Neural cell (in vitro differentiated cells): ENCODE measurements at regions not wholly inside any gene's neighbourhood (a gene's known extent, or its start where the extent isn't known, plus 50 kb on each side); places are given as distances from the start of the nearest gene placed in this dataset.

Experiments
- EP300 ChIP-seq: fragments of 450-650 bp; conservative IDR thresholded peaks from 2 replicates; pipeline ENCODE4 v1.6.1; 2014; ENCODE audit warnings: antibody characterized with exemption, mild to moderate bottlenecking, moderate library complexity; ENCODE audit not compliant: poor library complexity, severe bottlenecking
- EZH2 ChIP-seq: fragments of 200-600, 300-800 bp; shearing (Covaris generic), sonication (generic); IDR thresholded peaks from 2 replicates; pipeline ENCODE4 v1.6.1; 2014; ENCODE audit warnings: antibody characterized with exemption, low read length, borderline replicate concordance, mild to moderate bottlenecking; ENCODE audit not compliant: insufficient read depth, poor library complexity, severe bottlenecking
- MXI1 ChIP-seq: fragments of 450-650 bp; conservative IDR thresholded peaks from 2 replicates; pipeline ENCODE4 v1.6.1; 2014; ENCODE audit warnings: antibody characterized with exemption, mild to moderate bottlenecking; ENCODE audit not compliant: poor library complexity, severe bottlenecking
- POLR2AphosphoS5 ChIP-seq: IDR thresholded peaks from 2 replicates; pipeline ENCODE4 v1.6.1; 2012
- RAD21 ChIP-seq: fragments of 450-650 bp; conservative IDR thresholded peaks from 2 replicates; pipeline ENCODE4 v1.6.1; 2014; ENCODE audit warnings: antibody characterized with exemption, mild to moderate bottlenecking, moderate library complexity
- SMC3 ChIP-seq: fragments of 450-650 bp; conservative IDR thresholded peaks from 2 replicates; pipeline ENCODE4 v1.6.1; 2014; ENCODE audit warnings: antibody characterized with exemption, mild to moderate bottlenecking, moderate library complexity; ENCODE audit not compliant: poor library complexity
- TAF1 ChIP-seq: IDR thresholded peaks from 2 replicates; pipeline ENCODE4 v1.6.1; 2012; ENCODE audit warnings: low read depth
- TF ChIP-seq, protein P1 (sequence below): fragments of 450-650 bp; IDR thresholded peaks from 2 replicates; pipeline ENCODE4 v1.5.1; 2014; ENCODE audit warnings: antibody characterized with exemption, mild to moderate bottlenecking, moderate library complexity; ENCODE audit not compliant: poor library complexity, severe bottlenecking
- TF ChIP-seq, protein P2 (sequence below): IDR thresholded peaks from 2 replicates; pipeline ENCODE4 v1.6.1; 2012; ENCODE audit warnings: borderline replicate concordance

DNA sequence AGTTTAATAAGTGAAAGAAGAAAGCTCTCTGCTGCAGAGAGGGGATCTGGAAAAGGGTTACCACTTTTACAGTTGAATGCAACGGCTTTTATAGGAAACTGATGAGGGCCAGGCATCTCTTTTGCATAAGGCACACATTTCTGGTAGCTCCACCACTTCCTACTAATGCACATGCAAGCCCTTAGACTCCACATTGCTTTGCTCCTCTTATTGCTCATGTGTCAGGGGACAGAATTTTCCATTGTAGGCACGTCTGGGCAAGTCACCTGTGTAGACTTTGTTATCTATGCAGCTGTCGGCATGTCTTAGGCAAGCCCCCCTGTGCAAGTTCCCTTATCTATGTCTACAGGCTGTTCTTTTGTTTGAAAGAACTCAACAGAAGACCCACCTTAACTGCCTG, 294.6 kb upstream of the STS start:
- TF ChIP-seq, protein P1, sequence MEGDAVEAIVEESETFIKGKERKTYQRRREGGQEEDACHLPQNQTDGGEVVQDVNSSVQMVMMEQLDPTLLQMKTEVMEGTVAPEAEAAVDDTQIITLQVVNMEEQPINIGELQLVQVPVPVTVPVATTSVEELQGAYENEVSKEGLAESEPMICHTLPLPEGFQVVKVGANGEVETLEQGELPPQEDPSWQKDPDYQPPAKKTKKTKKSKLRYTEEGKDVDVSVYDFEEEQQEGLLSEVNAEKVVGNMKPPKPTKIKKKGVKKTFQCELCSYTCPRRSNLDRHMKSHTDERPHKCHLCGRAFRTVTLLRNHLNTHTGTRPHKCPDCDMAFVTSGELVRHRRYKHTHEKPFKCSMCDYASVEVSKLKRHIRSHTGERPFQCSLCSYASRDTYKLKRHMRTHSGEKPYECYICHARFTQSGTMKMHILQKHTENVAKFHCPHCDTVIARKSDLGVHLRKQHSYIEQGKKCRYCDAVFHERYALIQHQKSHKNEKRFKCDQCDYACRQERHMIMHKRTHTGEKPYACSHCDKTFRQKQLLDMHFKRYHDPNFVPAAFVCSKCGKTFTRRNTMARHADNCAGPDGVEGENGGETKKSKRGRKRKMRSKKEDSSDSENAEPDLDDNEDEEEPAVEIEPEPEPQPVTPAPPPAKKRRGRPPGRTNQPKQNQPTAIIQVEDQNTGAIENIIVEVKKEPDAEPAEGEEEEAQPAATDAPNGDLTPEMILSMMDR = no peak
- TF ChIP-seq TAF1 (no peak), EZH2 (no peak), RAD21 (no peak), SMC3 (no peak), EP300 (no peak), POLR2AphosphoS5 (no peak), MXI1 (no peak)
- TF ChIP-seq, protein P2, sequence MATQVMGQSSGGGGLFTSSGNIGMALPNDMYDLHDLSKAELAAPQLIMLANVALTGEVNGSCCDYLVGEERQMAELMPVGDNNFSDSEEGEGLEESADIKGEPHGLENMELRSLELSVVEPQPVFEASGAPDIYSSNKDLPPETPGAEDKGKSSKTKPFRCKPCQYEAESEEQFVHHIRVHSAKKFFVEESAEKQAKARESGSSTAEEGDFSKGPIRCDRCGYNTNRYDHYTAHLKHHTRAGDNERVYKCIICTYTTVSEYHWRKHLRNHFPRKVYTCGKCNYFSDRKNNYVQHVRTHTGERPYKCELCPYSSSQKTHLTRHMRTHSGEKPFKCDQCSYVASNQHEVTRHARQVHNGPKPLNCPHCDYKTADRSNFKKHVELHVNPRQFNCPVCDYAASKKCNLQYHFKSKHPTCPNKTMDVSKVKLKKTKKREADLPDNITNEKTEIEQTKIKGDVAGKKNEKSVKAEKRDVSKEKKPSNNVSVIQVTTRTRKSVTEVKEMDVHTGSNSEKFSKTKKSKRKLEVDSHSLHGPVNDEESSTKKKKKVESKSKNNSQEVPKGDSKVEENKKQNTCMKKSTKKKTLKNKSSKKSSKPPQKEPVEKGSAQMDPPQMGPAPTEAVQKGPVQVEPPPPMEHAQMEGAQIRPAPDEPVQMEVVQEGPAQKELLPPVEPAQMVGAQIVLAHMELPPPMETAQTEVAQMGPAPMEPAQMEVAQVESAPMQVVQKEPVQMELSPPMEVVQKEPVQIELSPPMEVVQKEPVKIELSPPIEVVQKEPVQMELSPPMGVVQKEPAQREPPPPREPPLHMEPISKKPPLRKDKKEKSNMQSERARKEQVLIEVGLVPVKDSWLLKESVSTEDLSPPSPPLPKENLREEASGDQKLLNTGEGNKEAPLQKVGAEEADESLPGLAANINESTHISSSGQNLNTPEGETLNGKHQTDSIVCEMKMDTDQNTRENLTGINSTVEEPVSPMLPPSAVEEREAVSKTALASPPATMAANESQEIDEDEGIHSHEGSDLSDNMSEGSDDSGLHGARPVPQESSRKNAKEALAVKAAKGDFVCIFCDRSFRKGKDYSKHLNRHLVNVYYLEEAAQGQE = no peak
